NCI-H2196 treated with DMSO at 0.1 percent for 48 hours (cell line): ENCODE measurements at regions not wholly inside any gene's neighbourhood (a gene's known extent, or its start where the extent isn't known, plus 50 kb on each side); places are given as distances from the start of the nearest gene placed in this dataset.

Experiments used
- DNase-seq: peaks from one replicate; lab custom pipeline; 2025; ENCODE audit not compliant: unreplicated experiment; lab: John Stamatoyannopoulos, UW

DNA sequence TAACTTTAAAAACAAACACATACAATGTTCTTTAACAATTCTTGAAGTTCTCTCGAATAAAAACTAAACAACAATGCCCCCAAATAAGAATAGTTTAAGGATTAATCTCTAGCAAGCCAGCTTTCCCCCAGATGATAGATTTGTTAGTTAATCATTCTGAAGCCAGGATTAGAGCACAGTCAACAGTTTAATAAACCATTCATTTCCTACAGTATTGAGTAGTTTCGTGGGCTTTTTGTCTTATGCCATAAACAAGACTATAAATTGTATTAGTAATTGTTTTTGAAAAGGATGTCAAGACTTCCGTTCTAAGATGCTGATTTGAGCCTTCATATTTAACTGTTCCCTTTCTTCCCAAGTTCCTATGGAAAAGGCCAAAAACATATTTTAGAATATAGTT, 136.6 kb downstream of the PIK3R1 start:
- no peak for DNase-seq

- no peak for DNase-seq
These were observed 138.0 kb downstream of the PIK3R1 start for GRCh38 chr5:68353605-68354004.

DNA sequence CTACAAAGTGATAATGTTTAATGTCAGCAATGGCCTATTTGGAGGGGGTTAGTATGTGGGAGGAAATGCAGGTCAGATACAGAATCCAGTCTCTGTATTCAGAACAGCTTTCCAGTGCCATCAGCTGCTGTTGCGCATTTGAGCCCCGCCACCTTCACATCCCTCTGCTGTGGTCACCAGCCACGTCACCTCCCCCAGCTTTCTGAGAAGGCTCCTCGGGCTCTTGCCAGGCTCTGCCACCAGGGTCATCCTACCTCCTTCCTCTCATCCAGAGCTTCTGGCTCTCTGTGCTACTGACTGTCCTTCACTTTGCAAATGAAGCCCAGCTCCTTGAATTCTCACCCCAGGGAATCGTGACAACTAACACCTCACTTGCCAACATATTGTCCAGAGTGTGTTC, 138.8 kb downstream of the PIK3R1 start:
- no peak for DNase-seq

DNA sequence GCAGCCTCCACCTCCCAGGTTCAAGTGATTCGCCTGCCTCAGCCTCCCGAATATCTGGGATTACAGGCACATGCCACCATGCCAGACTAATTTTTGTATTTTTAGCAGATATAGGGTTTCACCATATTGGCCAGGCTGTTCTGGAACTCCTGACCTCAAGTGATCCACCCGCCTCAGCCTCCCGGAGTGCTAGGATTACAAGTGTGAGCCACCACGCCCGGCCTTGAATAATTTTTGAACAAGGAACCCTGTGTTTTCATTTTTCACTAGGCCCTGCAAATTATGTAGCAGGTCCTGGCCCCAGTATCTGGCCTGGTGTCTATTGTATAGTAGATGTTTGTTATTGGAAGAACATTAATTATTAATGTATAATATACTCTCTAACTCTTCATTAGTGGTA, 140.7 kb downstream of the PIK3R1 start:
- DNase-seq = no peak

GRCh38 chr5:68356623-68357022, 141.1 kb downstream of the PIK3R1 start:
- no peak for DNase-seq

DNA sequence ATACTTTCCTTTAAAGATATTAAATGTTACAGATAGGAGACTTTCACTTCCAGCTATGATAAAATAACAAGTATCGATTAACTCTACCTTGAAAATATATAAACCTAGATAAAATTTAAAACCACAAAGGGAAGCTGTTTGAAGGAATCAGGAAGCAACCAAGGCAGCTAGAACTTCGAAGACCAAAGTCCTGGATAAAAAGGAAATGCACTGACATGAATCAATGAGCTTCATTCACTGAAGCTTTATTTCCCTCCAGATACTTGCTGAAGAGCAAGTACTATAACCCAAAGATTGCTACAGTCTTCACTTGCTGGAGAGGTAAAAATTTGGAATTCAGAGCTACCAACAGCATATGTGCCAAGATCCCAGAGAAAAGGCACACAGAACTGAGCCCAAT, 144.1 kb downstream of the PIK3R1 start:
- DNase-seq = no peak

DNA sequence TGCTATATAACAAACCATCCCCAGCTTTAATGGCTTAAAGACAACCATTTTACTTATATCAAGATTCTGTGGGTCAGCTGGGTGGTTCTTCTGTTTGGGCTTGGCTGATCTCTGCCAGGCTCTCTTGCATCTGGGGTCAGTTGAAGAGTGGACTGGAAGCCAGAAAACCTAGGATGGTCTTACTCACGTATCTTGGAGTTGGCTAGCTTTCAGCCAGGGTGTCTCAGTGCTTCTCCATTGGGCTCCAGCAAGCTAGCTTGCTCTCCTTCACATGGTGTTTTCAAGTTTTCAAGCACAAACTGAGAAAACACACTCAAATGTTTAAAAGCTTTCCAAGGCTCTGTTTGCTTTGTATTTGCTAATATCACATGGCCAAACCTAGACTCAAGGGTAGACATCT, 146.8 kb downstream of the PIK3R1 start:
- DNase-seq = no peak

DNA sequence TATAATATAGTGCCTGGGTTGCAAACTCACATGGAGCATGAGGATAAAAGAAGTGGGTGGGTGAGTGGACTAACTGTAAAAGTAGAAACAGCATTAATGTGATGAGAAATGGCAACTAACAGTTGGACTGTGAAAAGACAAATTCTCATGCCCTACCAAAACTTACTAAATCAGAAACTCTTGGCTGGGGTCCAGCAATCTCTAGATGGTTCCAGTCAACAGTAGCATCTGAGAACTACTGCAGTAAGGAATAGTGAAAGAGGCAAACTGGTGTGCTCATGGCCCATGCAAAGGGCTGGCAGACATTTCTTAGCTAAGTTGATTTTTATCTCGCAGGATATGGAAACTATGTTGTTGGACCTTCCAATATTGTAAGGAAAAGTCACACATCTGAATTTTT, 150.3 kb downstream of the PIK3R1 start:
- no peak for DNase-seq

DNA sequence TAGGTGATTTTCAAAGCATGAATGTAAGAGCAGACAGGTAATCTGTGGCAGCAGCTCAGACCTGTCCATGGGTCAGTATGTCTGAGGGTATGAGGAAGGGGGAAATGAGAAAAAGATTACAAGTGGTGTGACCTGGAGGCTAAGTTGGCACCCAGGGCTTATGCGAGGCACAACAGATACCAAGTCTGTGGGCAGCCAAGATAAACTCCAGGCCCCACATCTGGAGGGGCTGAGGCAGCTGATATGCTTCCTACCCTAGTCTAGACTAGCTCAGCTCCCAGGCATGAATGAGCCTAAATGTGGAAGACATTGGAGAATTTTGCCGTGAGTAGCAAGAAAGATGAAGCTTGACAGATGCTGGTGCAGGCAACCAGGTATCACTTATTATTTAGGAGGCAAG, 151.7 kb downstream of the PIK3R1 start:
- no peak for DNase-seq

- DNase-seq = no peak
These were observed 152.2 kb downstream of the PIK3R1 start for GRCh38 chr5:68367717-68368116.

DNA sequence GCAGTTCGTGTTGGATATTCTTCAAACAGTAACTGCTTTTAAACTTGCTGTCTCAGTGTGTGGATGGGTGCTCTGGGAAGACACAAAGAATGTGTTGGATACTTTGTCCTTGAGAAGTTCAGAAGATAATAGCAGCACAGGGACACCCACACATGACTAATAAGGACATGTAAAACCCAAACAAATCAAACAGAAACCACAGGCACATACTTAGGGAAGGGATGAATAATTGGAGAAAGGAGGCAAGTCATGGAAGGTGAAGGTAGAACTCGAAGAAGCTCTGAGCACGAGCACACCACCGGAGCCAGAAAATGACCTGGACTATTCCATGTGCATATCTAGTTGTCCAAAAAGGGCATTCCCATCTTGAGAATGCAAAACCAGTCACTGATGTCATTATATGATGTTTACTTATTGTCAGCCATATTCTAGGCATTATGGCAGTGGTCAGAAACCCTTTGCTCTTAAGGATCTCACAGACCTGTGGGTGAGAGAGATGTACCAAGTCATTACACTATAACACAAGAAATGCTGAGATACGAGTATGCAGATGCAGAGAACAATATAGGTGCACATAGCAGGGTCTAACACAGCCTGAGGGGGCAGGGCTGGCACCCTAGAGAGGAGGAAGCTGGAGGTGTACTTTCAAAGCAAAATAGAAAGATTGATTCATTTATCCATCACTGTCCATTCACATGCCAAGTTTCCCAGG, 152.9 kb downstream of the PIK3R1 start:
- no peak for DNase-seq

GRCh38 chr5:68369023-68369359, 153.4 kb downstream of the PIK3R1 start:
- DNase-seq = no peak

- DNase-seq = no peak
These were observed 154.0 kb downstream of the PIK3R1 start for GRCh38 chr5:68369457-68370125.

DNA sequence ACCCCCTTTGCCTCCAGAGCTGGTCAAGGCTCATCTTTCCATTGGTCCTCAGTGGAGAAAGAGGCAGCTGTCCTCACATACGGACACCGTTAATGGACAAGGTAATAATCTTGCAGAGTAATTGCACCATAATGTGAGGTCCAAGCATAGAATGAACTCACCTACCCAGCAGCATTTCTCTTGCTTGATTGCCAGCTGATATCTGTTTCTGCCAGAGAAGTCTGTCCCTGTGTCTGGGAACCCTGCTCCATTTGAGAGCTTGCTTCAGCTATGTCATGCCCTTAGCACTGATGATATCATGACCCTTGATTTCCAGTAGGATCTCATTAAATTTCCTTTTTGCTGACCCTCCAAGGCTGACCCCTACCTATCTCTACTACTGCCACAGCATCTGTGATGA, 154.6 kb downstream of the PIK3R1 start:
- DNase-seq = no peak

DNA sequence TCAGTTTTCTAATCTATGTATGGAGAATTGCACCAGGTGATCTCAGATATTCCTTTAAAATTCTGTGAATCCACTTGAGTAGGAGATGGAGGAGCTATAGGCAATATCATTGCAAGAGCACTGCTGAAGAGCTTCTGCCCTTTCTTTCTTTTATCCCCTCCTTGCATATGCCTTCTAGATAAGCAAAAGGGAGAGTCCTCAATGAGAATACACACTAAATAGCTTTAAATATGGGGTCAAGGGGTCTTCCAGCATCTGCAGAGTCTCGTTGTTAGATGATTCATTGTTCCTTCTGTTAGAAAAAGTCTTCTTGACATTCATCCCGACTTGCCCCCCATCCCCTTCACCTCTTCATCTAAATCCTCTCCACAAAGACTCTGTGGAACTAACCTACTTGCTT, 156.1 kb downstream of the PIK3R1 start:
- no peak for DNase-seq

- no peak for DNase-seq
These were observed 156.6 kb downstream of the PIK3R1 start for GRCh38 chr5:68372161-68372560.

- DNase-seq = no peak
These were observed 157.5 kb downstream of the PIK3R1 start for GRCh38 chr5:68373050-68373449.

DNA sequence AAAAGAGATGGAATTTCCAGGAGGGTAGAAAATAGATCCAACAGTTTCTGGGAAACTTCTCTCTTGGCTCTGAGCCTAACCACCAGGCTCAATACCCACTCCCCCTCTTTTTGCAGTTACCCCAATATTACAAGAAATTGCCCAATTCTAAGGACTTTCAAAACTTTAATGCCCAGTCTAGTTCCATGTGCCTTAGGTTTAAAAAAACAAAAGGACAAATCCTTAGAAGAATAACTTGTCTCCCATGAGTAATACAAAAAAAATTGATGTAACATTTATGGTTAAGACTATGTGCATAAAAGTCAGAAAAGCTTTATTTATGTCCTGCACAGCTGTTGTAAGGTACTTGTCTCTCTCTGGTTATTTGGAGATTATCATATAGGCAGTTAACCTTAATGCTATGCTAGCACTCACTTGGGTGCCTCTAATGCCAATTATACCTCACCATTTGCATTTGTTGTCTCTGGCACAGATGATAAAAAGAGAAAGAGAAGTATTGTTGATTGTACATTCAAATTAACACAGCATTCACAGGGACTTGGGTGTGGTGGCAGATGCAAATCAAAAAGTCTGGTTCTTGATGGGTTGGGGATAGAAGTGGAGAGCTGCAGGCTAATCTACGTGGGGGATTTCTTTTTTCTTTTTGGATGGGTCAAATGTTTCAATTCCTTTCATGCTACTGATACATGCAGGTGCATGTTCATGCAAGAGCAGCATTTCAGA, 159.4 kb downstream of the PIK3R1 start:
- no peak for DNase-seq

GRCh38 chr5:68375540-68375939, 160.0 kb downstream of the PIK3R1 start:
- no peak for DNase-seq

- DNase-seq = no peak
These were observed 161.4 kb downstream of the PIK3R1 start for GRCh38 chr5:68376935-68377334.

GRCh38 chr5:68377733-68378132, 162.2 kb downstream of the PIK3R1 start:
- no peak for DNase-seq

- no peak for DNase-seq
These were observed 162.8 kb downstream of the PIK3R1 start for GRCh38 chr5:68378204-68378820.
